Omental fat pad (tissue), 3 donors: ENCODE measurements at regions not wholly inside any gene's neighbourhood (a gene's known extent, or its start where the extent isn't known, plus 50 kb on each side); places are given as distances from the start of the nearest gene placed in this dataset.

Source experiments
- ATAC-seq: fragments of 150-250 bp; one replicate; pipeline ENCODE4 v1.9.1; 2016; ENCODE audit warnings: mild to moderate bottlenecking, moderate library complexity; ENCODE audit not compliant: low FRiP score
- DNase-seq: peaks from one replicate; pipeline ENCODE4 v3.0.0-alpha.2; 2019; ENCODE audit warnings: low spot score
- CTCF ChIP-seq, 3 donors: fragments of 450-650 bp; IDR thresholded peaks; one replicate each; pipeline ENCODE4 v1.5.1; 2016 to 2017; ENCODE audit warnings: antibody characterized with exemption in 3 of 3, mild to moderate bottlenecking in 3 of 3, moderate library complexity in 2 of 3

DNA sequence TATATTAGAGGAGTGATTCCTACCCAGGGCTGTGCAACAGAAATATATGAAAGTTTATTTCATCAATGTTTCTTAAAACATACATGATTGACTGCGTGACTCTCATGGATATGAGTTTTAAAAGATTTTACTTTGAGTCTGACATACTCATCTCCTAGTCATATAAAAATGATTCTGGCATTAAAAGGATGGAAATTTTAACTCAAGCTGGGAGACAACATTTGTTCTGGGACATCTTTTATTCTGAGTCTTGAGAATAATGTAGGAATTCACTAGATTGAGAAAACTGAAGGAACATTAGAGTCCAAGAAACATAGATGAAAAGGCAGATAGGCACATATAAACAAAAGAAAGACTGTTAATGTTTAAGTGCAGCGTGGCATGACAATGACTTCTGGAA, 649.6 kb downstream of the SPRY1 start:
- ATAC-seq = no peak
- no peak for DNase-seq
- no peak for TF ChIP-seq CTCF (IDR thresholded peaks at IDR 0.05)

DNA sequence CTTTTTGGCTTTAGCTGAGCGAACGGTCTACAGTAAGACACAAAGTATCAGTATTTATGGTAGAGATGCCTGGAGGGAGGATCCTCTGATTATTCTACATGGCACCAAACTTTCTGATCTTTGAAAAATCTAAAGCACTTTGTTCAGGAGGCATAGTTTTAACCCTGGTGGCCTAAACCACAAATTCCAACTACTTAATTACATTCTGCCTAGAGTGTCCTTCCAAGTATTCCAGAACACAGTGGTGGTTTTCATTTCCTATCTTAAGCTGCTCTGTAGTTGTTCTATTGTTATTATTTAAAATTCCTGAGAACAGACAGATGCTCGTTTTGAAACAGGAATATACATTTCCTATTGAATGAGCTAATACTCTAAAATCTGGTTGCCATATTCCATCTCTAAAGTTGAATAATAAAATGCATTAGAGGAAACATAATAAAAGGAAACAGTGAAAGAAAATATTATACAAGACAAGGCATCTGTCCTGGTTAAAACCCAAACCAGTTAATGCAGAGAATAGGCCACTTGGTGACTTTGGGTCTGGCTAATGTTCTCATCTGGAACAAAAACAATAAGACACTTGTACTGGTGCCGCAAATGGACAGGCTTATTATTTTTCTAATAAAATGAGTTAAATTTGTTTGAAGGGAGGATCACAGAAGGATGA, 657.4 kb downstream of the SPRY1 start:
- ATAC-seq (no peak), DNase-seq (no peak)
- TF ChIP-seq CTCF (IDR thresholded peaks at IDR 0.05) = no peak

DNA sequence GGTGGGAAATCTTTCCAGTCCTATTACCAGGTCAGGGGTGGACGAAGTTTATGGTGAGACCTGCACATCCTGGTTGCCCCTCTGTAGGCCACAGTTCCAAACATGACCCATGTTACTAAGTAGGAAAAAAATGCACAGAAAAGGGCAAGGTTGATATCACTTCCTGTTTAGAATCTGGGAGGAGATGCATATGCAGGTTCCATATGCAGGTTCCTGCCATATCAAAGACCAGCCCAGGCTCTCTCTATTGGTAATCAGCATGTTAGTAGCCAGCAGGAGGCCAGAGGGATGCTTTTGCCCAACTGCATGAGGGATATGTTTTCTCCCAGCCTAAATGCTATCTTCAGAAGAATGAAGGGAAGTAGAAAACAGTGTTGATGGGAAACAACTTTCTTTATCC, 657.2 kb downstream of the ANKRD50 start:
- DNase-seq (no peak), ATAC-seq (no peak)
- no peak for TF ChIP-seq CTCF (IDR thresholded peaks at IDR 0.05)

GRCh38 chr4:124055896-124056295, 656.6 kb downstream of the ANKRD50 start:
- ATAC-seq (no peak), DNase-seq (no peak)
- no peak for TF ChIP-seq CTCF (IDR thresholded peaks at IDR 0.05)

- DNase-seq = no peak
- ATAC-seq = peak; percentile 95
- TF ChIP-seq CTCF (IDR thresholded peaks at IDR 0.05) = no peak
These were observed 652.1 kb downstream of the ANKRD50 start for GRCh38 chr4:124060261-124060918.

DNA sequence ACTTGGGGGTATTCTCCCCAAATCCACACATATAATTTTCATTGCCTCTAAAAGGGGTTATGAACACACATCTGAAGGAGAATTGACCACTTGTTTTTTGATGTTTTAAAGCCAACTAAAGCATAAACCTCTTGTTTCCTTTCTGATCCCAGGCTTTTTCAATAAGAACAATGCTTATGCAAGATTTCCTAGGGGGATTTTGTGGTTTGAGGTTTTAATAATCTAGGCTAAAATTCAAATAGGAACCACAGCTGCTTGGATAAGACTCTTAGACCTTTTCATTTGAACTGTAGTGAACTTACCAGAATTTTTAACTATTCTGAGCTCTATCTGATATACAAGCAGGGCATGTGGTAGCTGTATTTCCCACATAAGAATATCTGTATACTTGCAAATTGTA, 651.1 kb downstream of the ANKRD50 start:
- TF ChIP-seq CTCF (IDR thresholded peaks at IDR 0.05) = no peak
- DNase-seq = no peak
- ATAC-seq = no peak

GRCh38 chr4:124065422-124065821, 647.1 kb downstream of the ANKRD50 start:
- TF ChIP-seq CTCF (IDR thresholded peaks at IDR 0.05) = no peak
- ATAC-seq = no peak
- DNase-seq = no peak
